GM18870 (cell line): ENCODE measurements at regions not wholly inside any gene's neighbourhood (a gene's known extent, or its start where the extent isn't known, plus 50 kb on each side); places are given as distances from the start of the nearest gene placed in this dataset.
"Not testable (repeated sequence)": the region's sequence is repeated elsewhere in the genome, so short reads cannot be mapped to it uniquely, and the experiment has no call there.

Source experiments
- ATAC-seq: cut with Tn5 transposase; IDR thresholded peaks from one replicate; pipeline ENCODE4 v1.9.1; 2021; ENCODE audit warnings: moderate library complexity; ENCODE audit not compliant: unreplicated experiment

- peak; percentile 99 for ATAC-seq
These were observed 253.6 kb downstream of the CBLL2 start for GRCh38 chrX:22526339-22526738.

DNA sequence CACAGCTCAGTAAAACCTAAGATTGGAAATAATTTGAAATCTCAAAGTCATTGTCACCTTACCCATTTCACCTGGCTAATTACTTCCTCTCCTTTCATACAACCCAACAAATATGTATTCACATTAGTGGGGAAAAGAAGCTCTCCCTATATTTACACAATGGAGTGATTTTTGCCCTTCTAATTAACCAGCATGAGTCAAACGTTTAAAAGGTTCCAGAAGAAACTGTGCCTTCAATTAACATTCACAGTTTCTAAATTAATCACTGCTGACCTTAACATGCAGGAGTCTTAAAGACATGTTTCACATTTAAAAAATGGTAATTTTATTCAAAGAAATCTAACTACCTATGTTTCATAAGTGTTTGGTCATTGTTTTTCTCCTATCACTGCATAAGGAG lies 254.6 kb downstream of the CBLL2 start:
- no peak for ATAC-seq

DNA sequence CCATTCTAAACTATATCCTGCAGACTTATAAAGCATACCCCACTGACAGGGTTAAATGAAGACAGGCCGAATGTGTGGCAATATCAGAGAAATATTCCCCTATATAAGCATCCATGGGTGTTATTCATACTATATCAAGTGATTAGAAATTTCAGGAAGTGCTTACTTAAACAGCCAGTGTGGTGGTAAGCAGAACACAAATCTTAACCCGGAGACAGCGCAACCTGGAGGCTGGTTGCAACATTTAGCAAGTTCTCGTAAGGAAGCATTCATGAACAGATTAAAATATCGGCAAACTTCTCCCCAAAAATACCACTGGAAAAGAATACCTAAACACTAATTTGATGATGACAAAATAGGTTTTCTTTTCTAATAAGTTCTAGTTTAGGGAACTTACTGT lies 261.2 kb downstream of the CBLL2 start:
- ATAC-seq: no peak

GRCh38 chrX:22534643-22535042 lies 261.9 kb downstream of the CBLL2 start:
- no peak for ATAC-seq

DNA sequence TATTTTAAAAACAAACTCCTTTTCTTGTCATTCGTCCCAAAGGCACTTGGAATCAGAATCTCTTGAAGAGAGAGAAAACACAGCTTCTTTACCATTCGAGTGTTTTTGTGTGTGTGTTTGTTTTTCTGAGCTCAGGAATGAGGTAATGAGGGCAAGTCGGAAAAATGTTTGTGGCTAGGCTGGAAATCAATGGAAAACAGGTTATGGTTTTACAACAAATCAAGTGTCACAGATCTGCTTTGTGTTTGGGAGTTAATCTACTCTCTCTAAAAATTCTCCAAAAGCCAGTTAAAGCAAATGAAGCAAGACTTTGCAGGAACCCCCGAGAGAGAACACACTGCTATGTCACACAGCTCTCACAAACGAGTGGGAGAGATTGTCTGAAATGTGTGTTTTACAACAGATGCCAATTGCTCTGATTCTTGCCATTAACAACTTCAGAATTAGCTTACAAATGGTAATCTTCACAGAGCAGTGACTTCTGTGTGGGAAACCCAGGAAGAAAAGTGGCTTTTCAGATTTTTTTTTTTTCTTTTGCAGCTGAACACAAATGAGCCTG lies 264.1 kb downstream of the CBLL2 start:
- ATAC-seq: no peak

DNA sequence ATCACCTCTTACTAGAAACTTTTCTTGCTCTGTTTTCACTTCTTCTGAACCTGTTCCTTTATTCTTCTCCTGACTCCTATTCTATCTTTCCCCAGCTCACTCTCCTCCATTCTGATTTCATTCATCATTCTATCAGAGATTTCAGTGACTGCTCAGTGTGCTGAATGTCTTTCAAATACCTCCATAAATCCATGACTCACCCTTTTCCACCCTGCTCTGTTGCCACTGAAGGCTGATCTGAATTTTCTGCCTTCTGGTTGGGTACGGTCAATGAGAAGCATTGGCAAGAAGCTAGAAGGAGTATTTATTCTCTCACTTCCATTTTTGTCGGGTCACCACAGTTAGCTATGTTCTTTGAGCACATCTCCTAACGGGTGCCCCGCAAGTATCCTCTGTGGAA lies 265.9 kb downstream of the CBLL2 start:
- no peak for ATAC-seq

DNA sequence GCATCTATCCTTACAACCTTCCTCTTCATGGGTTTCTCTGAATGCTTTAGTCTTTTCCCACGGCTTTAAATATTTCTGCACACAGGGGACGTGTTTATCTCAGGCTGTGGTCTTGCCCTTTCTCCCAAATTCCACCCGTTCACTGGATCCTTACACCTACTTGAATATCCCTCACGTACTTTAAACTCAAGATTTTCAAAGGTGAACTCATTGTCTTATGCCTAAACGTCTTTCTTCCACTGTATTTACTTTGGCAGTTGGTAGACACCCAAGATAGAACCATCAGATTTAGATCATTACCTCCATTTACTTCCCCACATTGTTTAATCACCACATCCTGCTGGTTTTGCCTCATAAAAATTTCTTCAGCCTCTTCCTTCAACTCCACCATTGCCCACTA lies 269.2 kb downstream of the CBLL2 start:
- ATAC-seq: no peak

DNA sequence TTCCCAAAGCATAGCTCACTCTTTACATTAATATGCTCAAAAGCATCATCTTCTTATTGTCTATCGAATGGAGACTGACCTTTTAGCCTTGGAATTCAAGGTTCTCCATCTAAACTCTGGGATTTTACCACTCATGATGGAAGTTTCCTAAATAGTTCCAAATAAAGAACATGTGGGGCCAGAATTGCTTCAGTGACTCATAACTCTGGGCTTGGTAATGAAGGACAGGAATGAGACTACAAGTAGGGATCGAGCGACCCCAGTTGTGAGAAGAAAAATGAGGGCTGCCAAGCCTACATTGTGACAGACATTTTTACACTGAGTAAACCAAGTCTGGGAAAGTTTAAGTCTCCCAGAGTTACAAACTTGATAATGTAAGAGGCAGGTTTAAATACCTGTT lies 269.9 kb downstream of the CBLL2 start:
- no peak for ATAC-seq

DNA sequence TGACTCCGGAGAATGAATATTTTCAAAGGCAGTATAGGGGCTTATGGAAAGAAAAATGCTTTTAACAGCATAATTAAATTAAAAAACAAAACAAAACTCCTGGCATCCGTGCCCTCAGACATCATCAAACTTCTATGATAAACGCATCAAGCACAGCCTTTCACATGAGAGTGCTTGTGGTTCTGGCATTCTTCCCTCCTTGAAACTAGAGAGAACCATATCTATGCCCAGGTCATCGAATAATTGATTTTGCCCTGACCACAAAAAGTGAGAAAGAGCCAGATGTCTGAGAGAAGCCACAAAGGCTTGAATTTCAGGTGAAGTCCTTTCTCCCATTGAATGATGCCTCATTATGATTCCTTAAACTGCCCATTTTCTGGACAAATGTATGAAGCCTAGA lies 286.8 kb downstream of the CBLL2 start:
- ATAC-seq: no peak

GRCh38 chrX:22575161-22575845 lies 302.6 kb downstream of the CBLL2 start:
- no peak for ATAC-seq

GRCh38 chrX:22577181-22577580 lies 304.5 kb downstream of the CBLL2 start:
- ATAC-seq: no peak

DNA sequence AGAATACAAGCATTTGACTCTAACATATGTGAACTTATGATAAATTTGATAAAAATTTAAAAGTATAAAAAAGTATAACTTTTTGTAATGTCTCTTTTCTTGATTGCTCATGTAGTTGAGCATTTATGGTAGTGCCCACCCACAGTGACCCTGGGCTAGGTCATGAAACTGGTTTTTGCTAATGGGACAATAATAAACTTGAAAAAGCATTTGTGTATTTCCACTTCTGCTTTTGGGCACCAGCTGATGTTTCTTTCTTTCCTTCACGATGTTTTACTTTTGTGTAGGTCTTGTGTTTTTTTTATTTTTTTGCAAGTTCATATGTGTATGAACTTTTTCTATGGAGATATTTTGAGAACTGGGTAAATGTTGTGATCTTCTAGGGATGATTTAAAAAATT lies 313.1 kb downstream of the CBLL2 start:
- peak; percentile 87 for ATAC-seq

DNA sequence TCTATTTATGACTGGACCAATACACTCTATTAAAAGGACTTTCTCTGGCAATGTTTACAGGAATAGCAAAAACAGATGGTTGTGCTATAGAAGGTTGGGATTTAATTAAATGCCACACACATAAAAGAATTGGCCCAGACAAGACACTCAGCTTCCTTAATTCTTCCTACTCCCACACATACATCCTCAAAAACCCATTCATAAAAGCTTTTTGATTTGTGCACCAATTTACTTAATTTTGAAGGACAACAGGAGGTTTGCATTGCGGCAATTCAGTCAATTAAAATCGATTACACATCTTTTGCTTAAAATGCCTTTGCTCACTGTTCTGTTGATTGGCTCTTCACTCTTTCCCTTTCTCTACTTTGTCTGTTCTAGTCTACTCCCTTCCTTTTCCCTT lies 317.1 kb downstream of the CBLL2 start:
- ATAC-seq: no peak

DNA sequence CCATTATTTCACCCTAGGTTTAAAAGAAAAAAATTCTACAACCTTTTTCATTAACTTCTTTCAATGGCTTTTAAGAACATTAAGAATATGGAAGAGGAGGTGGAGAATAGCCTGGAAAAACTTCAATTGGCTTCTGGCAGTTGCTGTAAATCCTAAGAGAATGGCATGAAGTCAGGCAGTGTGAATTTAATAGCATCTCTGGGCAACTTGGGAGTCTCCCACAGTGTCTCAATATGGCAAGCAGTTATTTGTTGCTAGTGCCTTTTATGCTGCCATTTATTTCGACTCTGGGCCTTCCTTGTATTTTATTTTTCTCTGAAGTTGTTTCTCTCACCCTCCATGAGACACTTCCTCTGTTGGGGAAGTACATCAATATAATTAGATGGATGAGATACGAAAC lies 322.1 kb downstream of the CBLL2 start:
- no peak for ATAC-seq

GRCh38 chrX:22603060-22603459 lies 330.3 kb downstream of the CBLL2 start:
- no peak for ATAC-seq

DNA sequence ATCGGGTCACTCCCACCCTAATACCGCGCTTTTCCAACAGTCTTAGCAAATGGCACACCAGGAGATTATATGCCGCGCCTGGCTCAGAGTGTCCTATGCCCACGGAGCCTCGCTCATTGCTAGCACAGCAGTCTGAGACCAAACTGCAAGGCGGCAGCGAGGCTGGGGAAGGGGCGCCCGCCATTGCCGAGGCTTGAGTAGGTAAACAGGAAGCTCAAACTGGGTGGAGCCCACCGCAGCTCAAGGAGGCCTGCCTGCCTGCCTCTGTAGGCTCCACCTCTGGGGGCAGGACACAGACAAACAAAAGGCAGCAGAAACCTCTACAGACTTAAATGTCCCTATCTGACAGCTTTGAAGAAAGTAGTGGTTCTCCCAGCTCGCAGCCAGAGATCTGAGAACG lies 336.7 kb downstream of the CBLL2 start:
- not testable (repeated sequence) for ATAC-seq

DNA sequence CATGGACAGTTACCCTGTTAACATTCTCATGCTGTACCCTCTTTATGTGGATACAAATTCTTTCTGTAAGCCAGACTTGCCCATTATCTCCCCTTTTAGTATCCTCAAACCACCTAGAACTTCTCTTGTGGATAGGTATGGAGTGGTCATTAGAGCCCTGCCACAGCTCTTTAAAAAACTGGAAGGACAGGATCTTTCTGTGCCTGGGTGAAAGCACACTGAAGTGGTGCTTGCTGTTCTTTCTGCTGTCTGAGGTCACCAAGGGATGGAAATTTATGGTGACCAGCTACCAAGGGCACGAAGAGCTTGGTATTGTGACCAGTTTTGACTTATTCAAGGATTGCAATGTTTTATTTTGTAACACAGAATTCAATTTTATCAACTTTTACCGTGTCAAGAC lies 344.2 kb downstream of the CBLL2 start:
- ATAC-seq: no peak

- ATAC-seq: no peak
These were observed 354.9 kb downstream of the CBLL2 start for GRCh38 chrX:22627576-22627975.

DNA sequence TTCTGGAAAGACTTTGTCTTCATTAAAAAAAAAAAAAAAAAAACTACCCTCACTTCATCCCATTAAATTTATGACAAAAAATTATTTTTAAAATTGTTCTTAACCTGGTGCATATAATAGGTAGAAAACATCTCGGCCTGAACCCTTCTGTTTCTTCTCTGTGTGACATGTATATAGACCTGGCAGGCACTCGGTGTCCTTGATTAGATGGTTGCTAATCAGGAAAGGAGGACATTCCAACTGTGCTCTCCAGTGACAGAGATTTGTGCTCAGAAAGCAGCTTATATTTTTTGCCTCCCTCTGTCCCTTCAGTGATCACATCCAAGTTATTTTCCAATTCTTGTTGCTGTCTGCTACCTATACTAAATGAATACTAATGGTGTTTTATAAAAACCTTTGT lies 355.6 kb downstream of the CBLL2 start:
- ATAC-seq: no peak

- ATAC-seq: no peak
These were observed 356.5 kb downstream of the CBLL2 start for GRCh38 chrX:22629105-22629725.

- ATAC-seq: no peak
These were observed 361.4 kb downstream of the CBLL2 start for GRCh38 chrX:22634083-22634482.

DNA sequence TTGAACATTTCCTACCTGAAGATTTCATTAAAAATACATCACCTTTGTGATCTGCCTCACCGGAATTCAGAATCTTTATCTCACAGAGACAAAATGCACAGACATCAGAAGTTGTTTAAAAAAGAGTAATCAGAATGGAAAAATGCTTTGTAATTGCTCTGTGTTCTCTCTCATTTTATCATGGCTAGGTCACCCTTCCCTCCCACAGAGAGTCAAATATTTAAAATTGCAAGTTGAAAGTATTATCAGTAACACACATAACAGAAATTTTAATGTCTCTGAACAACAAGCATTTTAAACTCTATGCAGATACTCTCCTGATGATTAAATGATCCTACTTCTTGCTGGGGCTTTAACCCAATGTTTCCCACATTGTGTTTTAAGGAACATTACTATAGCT lies 362.0 kb downstream of the CBLL2 start:
- no peak for ATAC-seq

DNA sequence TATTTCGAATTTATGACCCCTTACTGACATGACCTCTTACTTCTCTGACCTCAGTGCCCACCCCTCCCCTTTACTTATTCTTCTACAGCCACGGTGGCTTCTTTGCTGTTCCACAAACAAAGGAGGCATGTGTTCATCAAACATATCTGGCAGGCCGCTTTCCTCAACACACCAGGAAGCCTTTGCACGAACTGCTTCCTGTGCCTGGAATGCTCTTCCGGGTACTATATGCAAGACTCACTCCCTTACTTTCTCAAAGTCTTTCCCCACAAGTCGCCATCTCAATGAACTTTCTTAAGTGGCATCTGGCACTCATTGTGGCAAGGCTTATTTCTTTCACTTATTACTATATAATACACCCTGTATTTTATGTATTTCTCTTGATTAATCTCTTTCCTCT lies 351.5 kb upstream of the DDX53 start:
- no peak for ATAC-seq
